SK-N-SH (cell line): ENCODE measurements at regions not wholly inside any gene's neighbourhood (a gene's known extent, or its start where the extent isn't known, plus 50 kb on each side); places are given as distances from the start of the nearest gene placed in this dataset.

Source experiments
- CTCF ChIA-PET: fragments of 300-600, 350-600 bp; formaldehyde crosslinking; extraction: SDS; loops from one replicate; lab custom pipeline; 2021; lab: Yijun Ruan, JAX
- POLR2A ChIA-PET: fragments of 350-600 bp; sonication (Branson Sonifier 250); formaldehyde crosslinking; extraction: SDS; loops from one replicate; lab custom pipeline; 2020; ENCODE audit warnings: antibody characterized with exemption, inconsistent platforms; lab: Yijun Ruan, JAX
- DNase-seq: peaks from one replicate; pipeline ENCODE4 v3.0.0; 2012
- H2AFZ ChIP-seq: fragments of 200-600 bp; sonication (generic); 2 replicates; pipeline ENCODE4 v1.8.1; 2016; ENCODE audit warnings: antibody characterized with exemption, mild to moderate bottlenecking, low read depth
- H3F3A ChIP-seq: fragments of 200-600 bp; sonication (generic); replicated peaks from 2 replicates; pipeline ENCODE3; 2016; ENCODE audit warnings: antibody characterized with exemption, mild to moderate bottlenecking; ENCODE audit not compliant: insufficient read depth
- H3K27ac ChIP-seq, 2 experiments: fragments of 200-500 bp in 1 of 2; fragments of 200-600 bp in 1 of 2; sonication (Bioruptor generic) in 1 of 2; sonication (generic), shearing (Covaris generic) in 1 of 2; 2 replicates each; pipeline versions ENCODE4 v1.5.1 to v1.6.1; 2014 to 2016; ENCODE audit warnings: low read depth in 2 of 2, inconsistent platforms in 1 of 2, low read length in 1 of 2, mild to moderate bottlenecking in 1 of 2, mixed read lengths in 1 of 2
- H3K27me3 ChIP-seq: fragments of 200-600 bp; sonication (generic), shearing (Covaris generic); 2 replicates; pipeline ENCODE4 v1.6.1; 2016; ENCODE audit warnings: mixed run types; ENCODE audit not compliant: insufficient read depth
- H3K36me3 ChIP-seq, 2 experiments: fragments of 200-500 bp in 1 of 2; fragments of 200-600 bp in 1 of 2; sonication (Bioruptor generic) in 1 of 2; sonication (generic) in 1 of 2; replicated peaks in 1 of 2; 2 replicates each; pipeline versions ENCODE3 to v1.5.1; 2014 to 2016; ENCODE audit warnings: low read length in 1 of 2, mild to moderate bottlenecking in 1 of 2; ENCODE audit not compliant: insufficient read depth in 2 of 2, control insufficient read depth in 1 of 2
- H3K4me1 ChIP-seq, 2 experiments: fragments of 200-500 bp in 1 of 2; fragments of 200-600 bp in 1 of 2; sonication (Bioruptor generic) in 1 of 2; sonication (generic), shearing (Covaris generic) in 1 of 2; 2 replicates each; pipeline versions ENCODE4 v1.5.1 to v1.6.1; 2014 to 2016; ENCODE audit warnings: low read depth in 1 of 2, low read length in 1 of 2, mixed run types in 1 of 2; ENCODE audit not compliant: insufficient read depth in 2 of 2, control insufficient read depth in 1 of 2
- H3K4me2 ChIP-seq: fragments of 200-600 bp; sonication (generic), shearing (Covaris generic); 2 replicates; pipeline ENCODE4 v1.6.1; 2017; ENCODE audit warnings: mixed run types
- H3K4me3 ChIP-seq, 2 experiments: fragments of 200-500 bp in 1 of 2; fragments of 200-600 bp in 1 of 2; sonication (Bioruptor generic) in 1 of 2; sonication (generic), shearing (Covaris generic) in 1 of 2; 2 replicates each; pipeline versions ENCODE4 v1.5.1 to v1.8.1; 2014 to 2016; ENCODE audit warnings: low read depth in 2 of 2, inconsistent platforms in 1 of 2, low read length in 1 of 2, mild to moderate bottlenecking in 1 of 2, mixed read lengths in 1 of 2, moderate library complexity in 1 of 2
- H3K79me2 ChIP-seq: fragments of 200-600 bp; sonication (generic); 2 replicates; pipeline ENCODE4 v1.8.1; 2017; ENCODE audit warnings: mild to moderate bottlenecking; ENCODE audit not compliant: insufficient read depth
- H3K9ac ChIP-seq: fragments of 200-600 bp; sonication (generic); 2 replicates; pipeline ENCODE4 v1.6.1; 2017; ENCODE audit warnings: mixed run types
- H3K9me2 ChIP-seq: fragments of 200-600 bp; sonication (generic); 2 replicates; pipeline ENCODE4 v1.6.1; 2017; ENCODE audit warnings: mixed run types
- H3K9me3 ChIP-seq: fragments of 200-600 bp; sonication (generic); 2 replicates; pipeline ENCODE4 v1.6.1; 2017; ENCODE audit warnings: mixed run types, mild to moderate bottlenecking, moderate library complexity
- H4K20me1 ChIP-seq: fragments of 200-600 bp; sonication (generic); 2 replicates; pipeline ENCODE4 v1.6.1; 2017; ENCODE audit warnings: mild to moderate bottlenecking, mixed run types; ENCODE audit not compliant: insufficient read depth
- CHD2 ChIP-seq: fragments of 150-350 bp; IDR thresholded peaks from 2 replicates; pipeline ENCODE4 v1.6.1; 2018; ENCODE audit warnings: low read length; ENCODE audit not compliant: partially characterized antibody
- CTCF ChIP-seq: fragments of 200-600 bp; sonication (generic); IDR thresholded peaks from 2 replicates; pipeline ENCODE4 v1.6.1; 2017; ENCODE audit warnings: antibody characterized with exemption, mild to moderate bottlenecking, moderate library complexity
- EP300 ChIP-seq, 2 experiments: IDR thresholded peaks; 2 replicates each; pipeline versions ENCODE4 v1.4.0 to v1.6.1; 2012; ENCODE audit warnings: borderline replicate concordance in 1 of 2, low read depth in 1 of 2, low read length in 1 of 2
- FOSL2 ChIP-seq: IDR thresholded peaks from 2 replicates; pipeline ENCODE4 v1.4.0; 2012; ENCODE audit warnings: low read depth, mild to moderate bottlenecking, moderate library complexity, borderline replicate concordance
- FOXM1 ChIP-seq: IDR thresholded peaks from 2 replicates; pipeline ENCODE4 v1.4.0; 2012; ENCODE audit warnings: low read depth, mild to moderate bottlenecking
- GABPA ChIP-seq: IDR thresholded peaks from 2 replicates; pipeline ENCODE4 v1.4.0; 2012; ENCODE audit warnings: low read depth, mild to moderate bottlenecking
- GATA2 ChIP-seq: sonication (generic); formaldehyde crosslinking; IDR thresholded peaks from 2 replicates; pipeline ENCODE4 v1.5.0; 2020; ENCODE audit warnings: mild to moderate bottlenecking, missing genetic modification reagents
- MAX ChIP-seq: IDR thresholded peaks from 2 replicates; pipeline ENCODE4 v1.4.0; 2012; ENCODE audit warnings: low read depth
- MEF2A ChIP-seq: IDR thresholded peaks from 2 replicates; pipeline ENCODE4 v1.4.0; 2012; ENCODE audit warnings: low read depth, borderline replicate concordance
- NRF1 ChIP-seq: IDR thresholded peaks from 2 replicates; pipeline ENCODE4 v1.6.1; 2012; ENCODE audit warnings: low read depth, mild to moderate bottlenecking, low read length
- POLR2AphosphoS5 ChIP-seq: IDR thresholded peaks from 2 replicates; pipeline ENCODE4 v1.6.1; 2012; ENCODE audit warnings: low read depth, low read length
- RAD21 ChIP-seq: IDR thresholded peaks from 2 replicates; pipeline ENCODE4 v1.6.1; 2012; ENCODE audit warnings: mild to moderate bottlenecking, low read length
- RCOR1 ChIP-seq: fragments of 150-350 bp; IDR thresholded peaks from 2 replicates; pipeline ENCODE4 v1.6.1; 2017; ENCODE audit warnings: antibody characterized with exemption, low read length
- RFX5 ChIP-seq: IDR thresholded peaks from 2 replicates; pipeline ENCODE4 v1.6.1; 2012; ENCODE audit warnings: mild to moderate bottlenecking, improper control_type of control experiment, low read length
- SIN3A ChIP-seq: IDR thresholded peaks from 2 replicates; pipeline ENCODE4 v1.6.1; 2012; ENCODE audit warnings: low read depth, mild to moderate bottlenecking, low read length, moderate library complexity, borderline replicate concordance
- SMC3 ChIP-seq: IDR thresholded peaks from 2 replicates; pipeline ENCODE4 v1.6.1; 2012; ENCODE audit warnings: low read depth, low read length, improper control_type of control experiment
- TAF1 ChIP-seq: IDR thresholded peaks from 2 replicates; pipeline ENCODE4 v1.6.1; 2012; ENCODE audit warnings: low read depth, mild to moderate bottlenecking, low read length, moderate library complexity, borderline replicate concordance
- TCF12 ChIP-seq: IDR thresholded peaks from 2 replicates; pipeline ENCODE4 v1.4.0; 2012
- TEAD4 ChIP-seq: IDR thresholded peaks from 2 replicates; pipeline ENCODE4 v1.4.0; 2012; ENCODE audit warnings: mild to moderate bottlenecking, borderline replicate concordance; ENCODE audit not compliant: insufficient read depth
- USF2 ChIP-seq: fragments of 150-350 bp; IDR thresholded peaks from 2 replicates; pipeline ENCODE4 v1.6.1; 2017; ENCODE audit warnings: antibody characterized with exemption, low read length, low read depth, borderline replicate concordance
- YY1 ChIP-seq: IDR thresholded peaks from 2 replicates; pipeline ENCODE4 v1.4.0; 2012; ENCODE audit warnings: low read depth, mild to moderate bottlenecking
- ZBTB33 ChIP-seq: IDR thresholded peaks from 2 replicates; pipeline ENCODE4 v1.4.0; 2012; ENCODE audit warnings: low read depth, borderline replicate concordance
- WGBS: methylation state at CpG from one replicate; pipeline ENCODE4 v1.1.6; 2017; ENCODE audit warnings: low lambda C conversion rate; 5-methylcytosine and 5-hydroxymethylcytosine counted together

- no peak for TF ChIP-seq FOSL2
- no peak for TF ChIP-seq RAD21
- TF ChIP-seq USF2 = no peak
- TF ChIP-seq TAF1 = no peak
- no peak for TF ChIP-seq FOXM1
- TF ChIP-seq GATA2 (CRISPR knock-in tag) = no peak
- TF ChIP-seq YY1 = no peak
Measured at GRCh38 chr10:130455111-130455695, 319.0 kb downstream of the GLRX3 start (continued).

- ChIA-PET CTCF (no interaction called here), POLR2A (no interaction called here)
- H3K4me1 ChIP-seq = no peaks in the 10 kb centered on the region
- H3F3A ChIP-seq = no peaks in the 10 kb centered on the region
- no peaks in the 10 kb centered on the region for H3K36me3 ChIP-seq
- no peak for TF ChIP-seq EP300 (IDR thresholded peaks at IDR 0.05; ENCODE audit: borderline replicate concordance in 1 of 2, low read depth in 1 of 2, low read length in 1 of 2)
- TF ChIP-seq CHD2 = no peak
- TF ChIP-seq GATA2 (CRISPR knock-in tag) = no peak
- no peak for TF ChIP-seq MEF2A
- TF ChIP-seq SMC3 = no peak
- no peak for TF ChIP-seq NRF1
- TF ChIP-seq GABPA = no peak
- no peak for TF ChIP-seq FOXM1
- TF ChIP-seq POLR2AphosphoS5 = no peak
- no peak for TF ChIP-seq RFX5
- H4K20me1 ChIP-seq = no peaks in the 10 kb centered on the region
- H2AFZ ChIP-seq = no peak overlapping the region
- H3K9me3 ChIP-seq = no peaks in the 10 kb centered on the region
- DNase-seq = no peak
- H3K9me2 ChIP-seq = no peaks in the 10 kb centered on the region
- 32% methylated on average over 6 of the region's 7 CpGs for WGBS
- H3K4me3 ChIP-seq = no peak overlapping the region
- no peak overlapping the region for H3K4me2 ChIP-seq
- no peak overlapping the region for H3K27ac ChIP-seq
- no peaks in the 10 kb centered on the region for H3K79me2 ChIP-seq
- H3K27me3 ChIP-seq = no peaks in the 10 kb centered on the region
- no peak overlapping the region for H3K9ac ChIP-seq
Measured at GRCh38 chr10:130455791-130456190, 319.6 kb downstream of the GLRX3 start.

- WGBS = 7% methylated on average over 4 of the region's 6 CpGs
- H3K4me1 ChIP-seq = no peaks in the 10 kb centered on the region
- no peak overlapping the region for H2AFZ ChIP-seq
- no peaks in the 10 kb centered on the region for H3K27me3 ChIP-seq
- DNase-seq = no peak
- no peaks in the 10 kb centered on the region for H3K9me3 ChIP-seq
- H4K20me1 ChIP-seq = no peaks in the 10 kb centered on the region
- CTCF ChIA-PET = no interaction called here
- no peaks in the 10 kb centered on the region for H3F3A ChIP-seq
- POLR2A ChIA-PET = no interaction called here
- H3K9me2 ChIP-seq = no peaks in the 10 kb centered on the region
- H3K36me3 ChIP-seq = no peaks in the 10 kb centered on the region
- no peak overlapping the region for H3K4me3 ChIP-seq
- H3K9ac ChIP-seq = no peak overlapping the region
- H3K79me2 ChIP-seq = no peaks in the 10 kb centered on the region
- H3K27ac ChIP-seq = no peak overlapping the region
- no peak overlapping the region for H3K4me2 ChIP-seq
- TF ChIP-seq TEAD4 (no peak), CTCF (no peak), RCOR1 (no peak), FOSL2 (no peak), NRF1 (no peak), ZBTB33 (no peak), YY1 (no peak), FOXM1 (no peak), MAX (no peak), SMC3 (no peak), TAF1 (no peak), SIN3A (no peak), TCF12 (no peak), RAD21 (no peak)
Measured at GRCh38 chr10:130456616-130457015, 320.4 kb downstream of the GLRX3 start.
